ENCODE measurements at regions not wholly inside any gene's neighbourhood (a gene's known extent, or its start where the extent isn't known, plus 50 kb on each side); places are given as distances from the start of the nearest gene placed in this dataset.

GRCh38 chr6:150813993-150814359, 51.5 kb upstream of the MTHFD1L start:
- no peak overlapping the region for H2AFZ ChIP-seq (ENCODE audit: low read length)
- peaks cover 13% of the 10 kb centered on the region for H3K4me1 ChIP-seq (ENCODE audit: insufficient read depth, low read length)
- DNase-seq (ENCODE audit: insufficient read length, low spot score, missing footprints) = peak; percentile 63
- no peak overlapping the region for H3K27ac ChIP-seq (ENCODE audit: low read depth, low read length)
- TF ChIP-seq CTCF (IDR thresholded peaks at IDR 0.05; ENCODE audit: extremely low read depth, low read depth, low read length) = no peak
- no peak overlapping the region for H3K4me3 ChIP-seq (ENCODE audit: insufficient read depth, low read length)
- no peak overlapping the region for H3K4me2 ChIP-seq (ENCODE audit: insufficient read depth, low read length)
- H4K20me1 ChIP-seq (ENCODE audit: insufficient read depth, low read length) = no peaks in the 10 kb centered on the region
- H3K9me3 ChIP-seq (ENCODE audit: low read depth, low read length) = no peaks in the 10 kb centered on the region
- H3K27me3 ChIP-seq (ENCODE audit: insufficient read depth, low read length) = peaks cover 5% of the 10 kb centered on the region
- H3K79me2 ChIP-seq (ENCODE audit: insufficient read depth, low read length) = no peaks in the 10 kb centered on the region
- no peaks in the 10 kb centered on the region for H3K36me3 ChIP-seq (ENCODE audit: insufficient read depth, low read length)

All from osteoblast (primary cell).